ENCODE measurements at regions not wholly inside any gene's neighbourhood (a gene's known extent, or its start where the extent isn't known, plus 50 kb on each side); places are given as distances from the start of the nearest gene placed in this dataset.

GRCh38 chr17:56679115-56679776, 85.7 kb downstream of the NOG start:
- no peak for TF ChIP-seq POLR2A (IDR thresholded peaks at IDR 0.05)
- no peak for TF ChIP-seq CTCF (IDR thresholded peaks at IDR 0.05)

All from ovary (tissue), 3 donors.